HG03095 (cell line): ENCODE measurements at regions not wholly inside any gene's neighbourhood (a gene's known extent, or its start where the extent isn't known, plus 50 kb on each side); places are given as distances from the start of the nearest gene placed in this dataset.
"Not testable (repeated sequence)": the region's sequence is repeated elsewhere in the genome, so short reads cannot be mapped to it uniquely, and the experiment has no call there.

Experiments used
- ATAC-seq: cut with Tn5 transposase; IDR thresholded peaks from one replicate; pipeline ENCODE4 v1.9.1; 2021; ENCODE audit warnings: moderate library complexity; ENCODE audit not compliant: unreplicated experiment

GRCh38 chr9:41839786-41840185 is 289.4 kb downstream of the CNTNAP3B start:
- ATAC-seq, result not testable (repeated sequence)

GRCh38 chr9:41838953-41839352 is 290.3 kb downstream of the CNTNAP3B start:
- not testable (repeated sequence) for ATAC-seq

GRCh38 chr9:41838562-41838851 is 290.7 kb downstream of the CNTNAP3B start:
- ATAC-seq, result not testable (repeated sequence)

GRCh38 chr9:41837684-41838561 is 291.3 kb downstream of the CNTNAP3B start:
- ATAC-seq, result not testable (repeated sequence)

- not testable (repeated sequence) for ATAC-seq
Measured at GRCh38 chr9:41833108-41833507, 296.1 kb downstream of the CNTNAP3B start.

- not testable (repeated sequence) for ATAC-seq
Measured at GRCh38 chr9:41824723-41825122, 304.5 kb downstream of the CNTNAP3B start.

GRCh38 chr9:41802706-41803105 is 326.5 kb downstream of the CNTNAP3B start:
- ATAC-seq, result not testable (repeated sequence)

- ATAC-seq, result not testable (repeated sequence)
Measured at GRCh38 chr9:41798684-41799083, 330.5 kb downstream of the CNTNAP3B start.

- ATAC-seq, result not testable (repeated sequence)
Measured at GRCh38 chr9:41790719-41791363, 338.4 kb downstream of the CNTNAP3B start.

- ATAC-seq, result not testable (repeated sequence)
Measured at GRCh38 chr9:41790007-41790406, 339.2 kb downstream of the CNTNAP3B start.

- ATAC-seq, result not testable (repeated sequence)
Measured at GRCh38 chr9:41789387-41789786, 339.8 kb downstream of the CNTNAP3B start.

- not testable (repeated sequence) for ATAC-seq
Measured at GRCh38 chr9:41787951-41788350, 341.3 kb downstream of the CNTNAP3B start.

- ATAC-seq, result not testable (repeated sequence)
Measured at GRCh38 chr9:41787270-41787669, 342.0 kb downstream of the CNTNAP3B start.

GRCh38 chr9:41784006-41784405 is 345.2 kb downstream of the CNTNAP3B start:
- not testable (repeated sequence) for ATAC-seq

GRCh38 chr9:41783070-41783810 is 346.0 kb downstream of the CNTNAP3B start:
- not testable (repeated sequence) for ATAC-seq

GRCh38 chr9:41781899-41782298 is 347.3 kb downstream of the CNTNAP3B start:
- not testable (repeated sequence) for ATAC-seq

- ATAC-seq, result not testable (repeated sequence)
Measured at GRCh38 chr9:41779897-41780406, 349.3 kb downstream of the CNTNAP3B start.

- ATAC-seq, result not testable (repeated sequence)
Measured at GRCh38 chr9:41779192-41779591, 350.0 kb downstream of the CNTNAP3B start.

- ATAC-seq, result not testable (repeated sequence)
Measured at GRCh38 chr9:41778535-41779071, 350.6 kb downstream of the CNTNAP3B start.

GRCh38 chr9:41777536-41777935 is 351.7 kb downstream of the CNTNAP3B start:
- ATAC-seq, result not testable (repeated sequence)

GRCh38 chr9:41772541-41772940 is 356.7 kb downstream of the CNTNAP3B start:
- ATAC-seq, result not testable (repeated sequence)
